Neural cell (in vitro differentiated cells): ENCODE measurements at regions not wholly inside any gene's neighbourhood (a gene's known extent, or its start where the extent isn't known, plus 50 kb on each side); places are given as distances from the start of the nearest gene placed in this dataset.
"Not testable (repeated sequence)": the region's sequence is repeated elsewhere in the genome, so short reads cannot be mapped to it uniquely, and the experiment has no call there.

ENCODE experiments used
- CTCF ChIP-seq: fragments of 450-650 bp; IDR thresholded peaks from 2 replicates; pipeline ENCODE4 v1.5.1; 2014; ENCODE audit warnings: antibody characterized with exemption, mild to moderate bottlenecking, moderate library complexity; ENCODE audit not compliant: poor library complexity, severe bottlenecking
- EP300 ChIP-seq: fragments of 450-650 bp; conservative IDR thresholded peaks from 2 replicates; pipeline ENCODE4 v1.6.1; 2014; ENCODE audit warnings: antibody characterized with exemption, mild to moderate bottlenecking, moderate library complexity; ENCODE audit not compliant: poor library complexity, severe bottlenecking
- EZH2 ChIP-seq: fragments of 200-600, 300-800 bp; shearing (Covaris generic), sonication (generic); IDR thresholded peaks from 2 replicates; pipeline ENCODE4 v1.6.1; 2014; ENCODE audit warnings: antibody characterized with exemption, low read length, borderline replicate concordance, mild to moderate bottlenecking; ENCODE audit not compliant: insufficient read depth, poor library complexity, severe bottlenecking
- MXI1 ChIP-seq: fragments of 450-650 bp; conservative IDR thresholded peaks from 2 replicates; pipeline ENCODE4 v1.6.1; 2014; ENCODE audit warnings: antibody characterized with exemption, mild to moderate bottlenecking; ENCODE audit not compliant: poor library complexity, severe bottlenecking
- POLR2AphosphoS5 ChIP-seq: IDR thresholded peaks from 2 replicates; pipeline ENCODE4 v1.6.1; 2012
- RAD21 ChIP-seq: fragments of 450-650 bp; conservative IDR thresholded peaks from 2 replicates; pipeline ENCODE4 v1.6.1; 2014; ENCODE audit warnings: antibody characterized with exemption, mild to moderate bottlenecking, moderate library complexity
- REST ChIP-seq: IDR thresholded peaks from 2 replicates; pipeline ENCODE4 v1.6.1; 2012; ENCODE audit warnings: borderline replicate concordance
- SMC3 ChIP-seq: fragments of 450-650 bp; conservative IDR thresholded peaks from 2 replicates; pipeline ENCODE4 v1.6.1; 2014; ENCODE audit warnings: antibody characterized with exemption, mild to moderate bottlenecking, moderate library complexity; ENCODE audit not compliant: poor library complexity
- TAF1 ChIP-seq: IDR thresholded peaks from 2 replicates; pipeline ENCODE4 v1.6.1; 2012; ENCODE audit warnings: low read depth

GRCh38 chr13:65922846-65923245 lies 1307.3 kb downstream of the PCDH9 start:
- TF ChIP-seq REST, CTCF, POLR2AphosphoS5, SMC3, EZH2, MXI1, EP300, RAD21, TAF1: not testable (repeated sequence)
